Tibial nerve (tissue), 4 donors: ENCODE measurements at regions not wholly inside any gene's neighbourhood (a gene's known extent, or its start where the extent isn't known, plus 50 kb on each side); places are given as distances from the start of the nearest gene placed in this dataset.

Experiments
- CTCF ChIP-seq, 5 experiments: fragments of 200-600 bp in 3 of 5; fragments of 450-650 bp in 2 of 5; sonication (generic) in 3 of 5; IDR thresholded peaks; one replicate each; pipeline ENCODE4 v1.5.1; 2016 to 2019; ENCODE audit warnings: antibody characterized with exemption in 5 of 5, mild to moderate bottlenecking in 3 of 5, moderate library complexity in 2 of 5
- EP300 ChIP-seq, 2 donors: sonication (generic); formaldehyde crosslinking; IDR thresholded peaks; one replicate each; pipeline ENCODE4 v1.6.1; 2017; ENCODE audit warnings: antibody characterized with exemption in 2 of 2, mild to moderate bottlenecking in 1 of 2

- TF ChIP-seq CTCF (IDR thresholded peaks at IDR 0.05) (peak; percentile 76 to 90 (median 82)), EP300 (IDR thresholded peaks at IDR 0.05) (no peak)
Observed at GRCh38 chr6:188821-189655, 103.2 kb upstream of the DUSP22 start.
